Adrenal gland (tissue), 9 donors: ENCODE measurements at regions not wholly inside any gene's neighbourhood (a gene's known extent, or its start where the extent isn't known, plus 50 kb on each side); places are given as distances from the start of the nearest gene placed in this dataset.

ENCODE experiments used
- DNase-seq, 7 donors: peaks; one replicate each; pipeline ENCODE4 v3.0.0-alpha.2; 2019 to 2020
- H3K27ac ChIP-seq, 5 donors: fragments of 200-600 bp; sonication (generic) in 4 of 5; 1 replicate in 3 of 5; 2 replicates in 2 of 5; pipeline versions ENCODE4 v1.5.1 to v1.8.0; 2016 to 2020; ENCODE audit warnings: mild to moderate bottlenecking in 1 of 5
- H3K27me3 ChIP-seq: fragments of 200-600 bp; 2 replicates; pipeline ENCODE4 v1.8.0; 2021
- H3K36me3 ChIP-seq, 2 donors: fragments of 200-600 bp; replicated peaks in 1 of 2; 1 replicate in 1 of 2; 2 replicates in 1 of 2; pipeline versions ENCODE4 v1.5.1 to v1.8.0; 2018 to 2022
- H3K4me1 ChIP-seq, 2 donors: fragments of 200-600 bp; replicated peaks in 1 of 2; 1 replicate in 1 of 2; 2 replicates in 1 of 2; pipeline versions ENCODE4 v1.5.1 to v1.8.0; 2018 to 2021
- H3K4me3 ChIP-seq, 4 donors: fragments of 200-600 bp; sonication (generic) in 3 of 4; one replicate each; pipeline ENCODE4 v1.5.1; 2016 to 2018
- H3K9me3 ChIP-seq, 3 donors: fragments of 200-600 bp; sonication (generic) in 1 of 3; replicated peaks in 1 of 3; 1 replicate in 2 of 3; 2 replicates in 1 of 3; pipeline versions ENCODE4 v1.5.1 to v1.8.0; 2016 to 2021
- CTCF ChIP-seq, 6 experiments: fragments of 450-650 bp in 4 of 6; fragments of 200-600 bp in 2 of 6; sonication (generic) in 1 of 6; IDR thresholded peaks; 1 replicate in 5 of 6; 2 replicates in 1 of 6; pipeline versions ENCODE4 v1.5.1 to v1.8.0; 2016 to 2021; ENCODE audit warnings: antibody characterized with exemption in 6 of 6, mild to moderate bottlenecking in 2 of 6, moderate library complexity in 1 of 6
- POLR2A ChIP-seq, 2 donors: fragments of 450-650 bp; IDR thresholded peaks; one replicate each; pipeline ENCODE4 v1.6.1; 2017; ENCODE audit warnings: antibody characterized with exemption in 2 of 2, mild to moderate bottlenecking in 2 of 2, moderate library complexity in 1 of 2
- WGBS, 4 donors: extraction: QIAGEN DNeasy Blood & Tissue Kit in 2 of 4; methylation state at CpG; one replicate each; pipeline versions ENCODE4 v1.1.5 to v1.1.7; 2013 to 2017; 5-methylcytosine and 5-hydroxymethylcytosine counted together
- intact Hi-C, 2 donors: fragments of 100-400 bp; cut with DNase I; formaldehyde crosslinking; loops; one replicate each; pipeline versions ENCODE4 v1.14.1 to v1.15.0; 2022 to 2023
- donor health status: healthy with polysubstance abuse.
- donor health status: Bipolar disorder and iron deficiency.
- donor health status: DM: yes; HTN: yes; CAD: no.
- donor health status: DM: no; HTN: no; CAD: no.
- donor health status: DM: no; HTN: no; CAD: no.

GRCh38 chr3:66110840-66111239 lies 72.1 kb upstream of the MAGI1 start:
- no peak overlapping the region for H3K27ac ChIP-seq
- WGBS, 4 donors, result 62 to 66% (median 64%) methylated on average over 6 of the region's 6 CpGs
- no peak overlapping the region for H3K4me3 ChIP-seq
- peaks cover 4% of the 10 kb centered on the region in 2 donors for H3K4me1 ChIP-seq
- intact Hi-C loops, result no loop called here
- no peaks in the 10 kb centered on the region for H3K27me3 ChIP-seq
- H3K9me3 ChIP-seq, result no peaks in the 10 kb centered on the region
- DNase-seq, result peak in 3 of 7 donors; percentile 5 to 30 (median 16)
- TF ChIP-seq CTCF (IDR thresholded peaks at IDR 0.05), result no peak
- TF ChIP-seq POLR2A (IDR thresholded peaks at IDR 0.05), result no peak
- H3K36me3 ChIP-seq, result no peaks in the 10 kb centered on the region

GRCh38 chr3:66107855-66108254 lies 69.1 kb upstream of the MAGI1 start:
- no peak overlapping the region for H3K27ac ChIP-seq
- H3K4me3 ChIP-seq, result no peak overlapping the region
- H3K36me3 ChIP-seq, result no peaks in the 10 kb centered on the region
- DNase-seq, result peak in 1 of 7 donors; percentile 54
- no peaks in the 10 kb centered on the region for H3K9me3 ChIP-seq
- no peaks in the 10 kb centered on the region for H3K4me1 ChIP-seq
- TF ChIP-seq POLR2A (IDR thresholded peaks at IDR 0.05), result no peak
- no peak for TF ChIP-seq CTCF (IDR thresholded peaks at IDR 0.05)
- 61 to 78% (median 67%) methylated on average over 4 of the region's 4 CpGs for WGBS, 4 donors
- H3K27me3 ChIP-seq, result no peaks in the 10 kb centered on the region
- intact Hi-C loops, result no loop called here

- no peak for TF ChIP-seq POLR2A (IDR thresholded peaks at IDR 0.05)
- H3K9me3 ChIP-seq, result no peaks in the 10 kb centered on the region
- no peak for DNase-seq
- H3K27ac ChIP-seq, result no peak overlapping the region
- H3K27me3 ChIP-seq, result no peaks in the 10 kb centered on the region
- intact Hi-C loops, result no loop called here
- H3K36me3 ChIP-seq, result no peaks in the 10 kb centered on the region
- WGBS, 4 donors, result 72 to 85% (median 84%) methylated on average over 2 of the region's 2 CpGs
- no peak overlapping the region for H3K4me3 ChIP-seq
- H3K4me1 ChIP-seq, result no peaks in the 10 kb centered on the region
Observed at GRCh38 chr3:66106788-66107187, 68.1 kb upstream of the MAGI1 start.

GRCh38 chr3:66104535-66104934 lies 65.8 kb upstream of the MAGI1 start:
- intact Hi-C loops, result no loop called here
- Histone ChIP-seq H3K36me3 (no peaks in the 10 kb centered on the region), H3K4me3 (no peak overlapping the region), H3K9me3 (no peaks in the 10 kb centered on the region), H3K27ac (no peak overlapping the region), H3K4me1 (no peaks in the 10 kb centered on the region), H3K27me3 (no peaks in the 10 kb centered on the region)
- DNase-seq, result no peak
- TF ChIP-seq POLR2A (IDR thresholded peaks at IDR 0.05) (no peak), CTCF (IDR thresholded peaks at IDR 0.05) (no peak)

GRCh38 chr3:66103729-66104128 lies 65.0 kb upstream of the MAGI1 start:
- H3K4me3 ChIP-seq, result no peak overlapping the region
- H3K27me3 ChIP-seq, result no peaks in the 10 kb centered on the region
- 81 to 97% (median 92%) methylated on average over 3 of the region's 3 CpGs for WGBS, 4 donors
- no peaks in the 10 kb centered on the region for H3K4me1 ChIP-seq
- H3K36me3 ChIP-seq, result no peaks in the 10 kb centered on the region
- DNase-seq, result no peak
- TF ChIP-seq CTCF (IDR thresholded peaks at IDR 0.05) (no peak), POLR2A (IDR thresholded peaks at IDR 0.05) (no peak)
- H3K9me3 ChIP-seq, result no peaks in the 10 kb centered on the region
- intact Hi-C loops, result no loop called here
- H3K27ac ChIP-seq, result no peak overlapping the region
